K562 (cell line): ENCODE measurements at regions not wholly inside any gene's neighbourhood (a gene's known extent, or its start where the extent isn't known, plus 50 kb on each side); places are given as distances from the start of the nearest gene placed in this dataset.

Source experiments
- EGR1 ChIP-seq: fragments of 450-650 bp; conservative IDR thresholded peaks from 2 replicates; pipeline ENCODE4 v1.6.1; 2017; ENCODE audit warnings: mild to moderate bottlenecking
- PCBP2 ChIP-seq: fragments of 200-400 bp; formaldehyde crosslinking; IDR thresholded peaks from 2 replicates; pipeline ENCODE4 v1.6.1; 2018; ENCODE audit warnings: low read length, low read depth, mild to moderate bottlenecking, moderate library complexity; ENCODE audit not compliant: poor library complexity, severe bottlenecking
- ZNF318 ChIP-seq, 2 experiments: fragments of 450-650 bp; IDR thresholded peaks; 2 replicates each; pipeline ENCODE4 v1.6.1; 2016; ENCODE audit warnings: mild to moderate bottlenecking in 2 of 2, borderline replicate concordance in 1 of 2, low read depth in 1 of 2, moderate library complexity in 1 of 2

- TF ChIP-seq ZNF318 (IDR thresholded peaks at IDR 0.05; ENCODE audit: borderline replicate concordance in 1 of 2, low read depth in 1 of 2) (no peak), EGR1 (no peak), PCBP2 (no peak)
- TF ChIP-seq, all 486 proteins: peak for 3
Observed at GRCh38 chr3:30245858-30246622, 360.4 kb upstream of the TGFBR2 start (continued).
